Astrocyte (in vitro differentiated cells and primary cell): ENCODE measurements at regions not wholly inside any gene's neighbourhood (a gene's known extent, or its start where the extent isn't known, plus 50 kb on each side); places are given as distances from the start of the nearest gene placed in this dataset.

Source experiments
- DNase-seq: peaks from one replicate; pipeline ENCODE4 v3.0.0-alpha.2; 2010; ENCODE audit warnings: low read depth
- FAIRE-seq: peaks from 2 replicates; lab custom pipeline; 2011; peaks lifted over from hg19 to GRCh38; lab: Jason Lieb, UNC
- H2AFZ ChIP-seq: 2 replicates; pipeline ENCODE4 v1.6.0; 2012; ENCODE audit warnings: low read depth, low read length, inconsistent platforms
- H3K27ac ChIP-seq: 2 replicates; pipeline ENCODE4 v1.5.1; 2011; ENCODE audit warnings: low read depth, low read length, inconsistent platforms
- H3K27me3 ChIP-seq: 2 replicates; pipeline ENCODE4 v1.6.0; 2011; ENCODE audit warnings: low read length, inconsistent platforms; ENCODE audit not compliant: insufficient read depth
- H3K36me3 ChIP-seq: 2 replicates; pipeline ENCODE4 v1.5.1; 2011; ENCODE audit warnings: low read length, inconsistent platforms; ENCODE audit not compliant: insufficient read depth
- H3K4me1 ChIP-seq: 2 replicates; pipeline ENCODE4 v1.5.1; 2011; ENCODE audit warnings: low read length, inconsistent platforms; ENCODE audit not compliant: insufficient read depth
- H3K4me2 ChIP-seq: 2 replicates; pipeline ENCODE4 v1.6.0; 2012; ENCODE audit warnings: low read length, inconsistent platforms
- H3K4me3 ChIP-seq: 2 replicates; pipeline ENCODE4 v1.5.1; 2011; ENCODE audit warnings: low read depth, mild to moderate bottlenecking, low read length, inconsistent platforms; ENCODE audit not compliant: insufficient read depth
- H3K79me2 ChIP-seq: 2 replicates; pipeline ENCODE4 v1.6.0; 2012; ENCODE audit warnings: mild to moderate bottlenecking, low read length, inconsistent platforms; ENCODE audit not compliant: insufficient read depth
- H3K9ac ChIP-seq: 2 replicates; pipeline ENCODE4 v1.6.0; 2012; ENCODE audit warnings: mild to moderate bottlenecking, low read length, inconsistent platforms
- H3K9me3 ChIP-seq: 2 replicates; pipeline ENCODE4 v1.5.1; 2012; ENCODE audit warnings: low read depth, mild to moderate bottlenecking, low read length, inconsistent platforms; ENCODE audit not compliant: insufficient read depth
- H4K20me1 ChIP-seq: 2 replicates; pipeline ENCODE4 v1.6.0; 2012; ENCODE audit warnings: low read length, inconsistent platforms; ENCODE audit not compliant: insufficient read depth
- H3K27ac Mint-ChIP-seq: one replicate; pipeline ENCODE4 v1.8.0; 2021; ENCODE audit warnings: mild to moderate bottlenecking, mixed read lengths; ENCODE audit not compliant: unreplicated experiment
- H3K27me3 Mint-ChIP-seq: one replicate; pipeline ENCODE4 v1.8.0; 2021; ENCODE audit warnings: low read depth, mixed read lengths; ENCODE audit not compliant: unreplicated experiment
- H3K36me3 Mint-ChIP-seq: one replicate; pipeline ENCODE4 v1.8.0; 2021; ENCODE audit warnings: low read depth, mixed read lengths; ENCODE audit not compliant: unreplicated experiment
- H3K4me1 Mint-ChIP-seq: one replicate; pipeline ENCODE4 v1.8.0; 2021; ENCODE audit warnings: low read depth, mixed read lengths; ENCODE audit not compliant: unreplicated experiment
- H3K4me3 Mint-ChIP-seq: one replicate; pipeline ENCODE4 v1.8.0; 2021; ENCODE audit warnings: mild to moderate bottlenecking, moderate library complexity, mixed read lengths; ENCODE audit not compliant: unreplicated experiment
- H3K9me3 Mint-ChIP-seq: one replicate; pipeline ENCODE4 v1.8.0; 2021; ENCODE audit warnings: mild to moderate bottlenecking, mixed read lengths; ENCODE audit not compliant: unreplicated experiment
- EZH2 ChIP-seq: IDR thresholded peaks from 2 replicates; pipeline ENCODE4 v1.6.1; 2012; ENCODE audit warnings: mild to moderate bottlenecking, low read length, inconsistent platforms; ENCODE audit not compliant: insufficient read depth
- TF ChIP-seq, protein P1 (sequence below): IDR thresholded peaks from 2 replicates; pipeline ENCODE4 v1.5.1; 2011; ENCODE audit warnings: low read depth, mild to moderate bottlenecking, inconsistent platforms, low read length, moderate library complexity; ENCODE audit not compliant: insufficient read depth

DNA sequence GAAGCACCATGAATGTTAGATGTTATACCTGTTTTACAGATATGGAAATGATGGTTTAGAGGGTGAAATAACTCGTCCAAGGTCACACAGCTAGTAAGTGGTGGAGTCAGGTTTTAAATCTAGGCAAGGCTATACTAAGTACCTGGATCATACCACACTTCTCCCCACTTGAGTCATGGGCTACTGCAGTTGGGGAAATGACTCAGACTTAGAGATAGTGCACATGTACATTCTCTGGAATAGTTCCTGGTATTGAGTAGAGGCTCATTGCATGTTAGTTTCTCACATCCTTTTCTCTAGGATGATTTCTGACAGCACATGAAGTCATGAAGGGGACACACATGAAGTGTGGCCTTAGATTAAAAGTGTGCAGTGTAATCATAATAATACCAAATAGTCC is 76.2 kb upstream of the TNFSF11 start:
- no peak overlapping the region for H3K4me3 Mint-ChIP-seq
- FAIRE-seq (peak; percentile 60), DNase-seq (peak; percentile 65)
- H3K4me3 ChIP-seq, result no peak overlapping the region
- TF ChIP-seq EZH2, result no peak
- TF ChIP-seq, protein P1, sequence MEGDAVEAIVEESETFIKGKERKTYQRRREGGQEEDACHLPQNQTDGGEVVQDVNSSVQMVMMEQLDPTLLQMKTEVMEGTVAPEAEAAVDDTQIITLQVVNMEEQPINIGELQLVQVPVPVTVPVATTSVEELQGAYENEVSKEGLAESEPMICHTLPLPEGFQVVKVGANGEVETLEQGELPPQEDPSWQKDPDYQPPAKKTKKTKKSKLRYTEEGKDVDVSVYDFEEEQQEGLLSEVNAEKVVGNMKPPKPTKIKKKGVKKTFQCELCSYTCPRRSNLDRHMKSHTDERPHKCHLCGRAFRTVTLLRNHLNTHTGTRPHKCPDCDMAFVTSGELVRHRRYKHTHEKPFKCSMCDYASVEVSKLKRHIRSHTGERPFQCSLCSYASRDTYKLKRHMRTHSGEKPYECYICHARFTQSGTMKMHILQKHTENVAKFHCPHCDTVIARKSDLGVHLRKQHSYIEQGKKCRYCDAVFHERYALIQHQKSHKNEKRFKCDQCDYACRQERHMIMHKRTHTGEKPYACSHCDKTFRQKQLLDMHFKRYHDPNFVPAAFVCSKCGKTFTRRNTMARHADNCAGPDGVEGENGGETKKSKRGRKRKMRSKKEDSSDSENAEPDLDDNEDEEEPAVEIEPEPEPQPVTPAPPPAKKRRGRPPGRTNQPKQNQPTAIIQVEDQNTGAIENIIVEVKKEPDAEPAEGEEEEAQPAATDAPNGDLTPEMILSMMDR, result no peak
- no peaks in the 10 kb centered on the region for H3K27me3 Mint-ChIP-seq
- no peak overlapping the region for H3K9ac ChIP-seq
- no peaks in the 10 kb centered on the region for H3K9me3 ChIP-seq
- peaks cover 4% of the 10 kb centered on the region for H3K4me1 ChIP-seq
- H2AFZ ChIP-seq, result no peak overlapping the region
- no peak overlapping the region for H3K4me2 ChIP-seq
- no peaks in the 10 kb centered on the region for H4K20me1 ChIP-seq
- no peaks in the 10 kb centered on the region for H3K36me3 ChIP-seq
- H3K27me3 ChIP-seq, result no peaks in the 10 kb centered on the region
- no peaks in the 10 kb centered on the region for H3K79me2 ChIP-seq
- no peaks in the 10 kb centered on the region for H3K36me3 Mint-ChIP-seq
- H3K9me3 Mint-ChIP-seq, result peaks cover 4% of the 10 kb centered on the region
- no peak overlapping the region for H3K27ac ChIP-seq
- H3K4me1 Mint-ChIP-seq, result peaks cover 4% of the 10 kb centered on the region
- H3K27ac Mint-ChIP-seq, result no peak overlapping the region

DNA sequence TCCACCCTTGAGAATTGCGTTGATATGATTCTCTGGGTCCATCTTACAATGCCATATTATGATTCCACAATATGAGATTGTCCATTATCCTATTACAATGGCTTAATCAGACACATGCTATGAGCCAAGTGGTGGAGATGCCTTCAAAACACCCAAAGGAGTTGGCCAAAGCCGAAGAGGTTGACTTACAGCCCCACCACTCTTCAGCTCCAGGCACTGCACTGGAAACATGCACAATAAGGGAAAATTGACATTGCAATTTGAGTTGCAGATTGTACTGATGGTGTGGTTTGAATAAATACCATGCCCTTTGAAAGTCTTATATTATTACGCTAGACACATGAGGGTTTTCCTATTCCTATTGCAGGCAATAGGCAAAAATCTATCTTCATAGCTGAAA is 75.4 kb upstream of the TNFSF11 start:
- H3K27ac Mint-ChIP-seq, result no peak overlapping the region
- no peak for FAIRE-seq
- Histone ChIP-seq H3K4me1 (peaks cover 4% of the 10 kb centered on the region), H3K9me3 (no peaks in the 10 kb centered on the region), H3K79me2 (no peaks in the 10 kb centered on the region), H4K20me1 (no peaks in the 10 kb centered on the region), H3K27me3 (no peaks in the 10 kb centered on the region), H2AFZ (no peak overlapping the region), H3K4me2 (no peak overlapping the region), H3K27ac (no peak overlapping the region), H3K9ac (no peak overlapping the region), H3K4me3 (no peak overlapping the region), H3K36me3 (no peaks in the 10 kb centered on the region)
- no peaks in the 10 kb centered on the region for H3K27me3 Mint-ChIP-seq
- H3K36me3 Mint-ChIP-seq, result no peaks in the 10 kb centered on the region
- no peak for DNase-seq
- peaks cover 4% of the 10 kb centered on the region for H3K4me1 Mint-ChIP-seq
- H3K9me3 Mint-ChIP-seq, result peaks cover 4% of the 10 kb centered on the region
- TF ChIP-seq, protein P1, result no peak
- TF ChIP-seq EZH2, result no peak
- no peak overlapping the region for H3K4me3 Mint-ChIP-seq
